ENCODE measurements at regions not wholly inside any gene's neighbourhood (a gene's known extent, or its start where the extent isn't known, plus 50 kb on each side); places are given as distances from the start of the nearest gene placed in this dataset.

DNA sequence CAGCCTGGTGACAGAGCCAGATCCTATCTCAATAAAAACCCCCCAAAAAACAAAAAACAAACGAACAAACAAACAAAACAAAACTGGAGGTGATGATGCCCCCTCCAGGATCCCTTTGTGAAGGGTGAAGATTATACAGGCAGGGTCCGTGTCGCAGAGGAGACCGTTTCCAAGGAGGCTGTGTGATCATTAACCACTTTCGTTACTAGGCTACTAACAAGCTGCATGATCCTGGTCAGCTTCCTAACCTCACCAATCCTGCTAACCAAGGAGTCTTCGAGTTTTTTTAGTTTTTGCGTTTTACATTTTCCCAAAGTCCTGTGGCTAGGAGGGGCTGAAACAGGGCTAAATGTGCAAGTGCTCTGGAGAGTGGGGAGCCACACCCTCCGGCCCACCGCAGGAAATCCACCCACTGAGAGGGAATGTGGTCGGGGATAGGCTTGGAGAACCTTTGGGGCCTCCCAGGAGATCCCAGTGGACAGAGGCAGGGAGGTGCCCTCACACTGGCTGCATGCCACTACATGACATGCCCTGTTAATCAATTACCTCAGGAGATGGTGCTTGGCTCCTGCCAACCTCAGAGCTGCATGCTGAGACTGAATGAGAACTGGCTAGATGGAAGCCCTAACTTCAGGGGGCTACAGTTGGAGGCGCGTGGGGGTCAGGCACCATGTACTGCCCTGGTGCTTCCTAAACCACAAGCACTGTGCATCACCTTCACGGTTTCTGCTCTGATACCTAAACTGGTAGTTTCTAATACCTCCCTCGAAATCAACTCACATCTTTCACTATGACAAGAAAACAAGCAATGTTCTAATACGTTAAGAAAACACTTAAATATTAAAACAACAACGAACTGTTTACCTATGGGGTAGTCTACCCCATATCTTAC is 67.5 kb upstream of the RGPD5 start:
- TF ChIP-seq KLF7 (tag by site-specific recombination; IDR thresholded peaks at IDR 0.05; ENCODE audit: borderline replicate concordance) (no peak), ZNF239 (tag by site-specific recombination; IDR thresholded peaks at IDR 0.05) (no peak), ZNF48 (tag by site-specific recombination; IDR thresholded peaks at IDR 0.05) (no peak), ZNF221 (tag by site-specific recombination; IDR thresholded peaks at IDR 0.05; ENCODE audit: borderline replicate concordance) (no peak), ZNF561 (tag by site-specific recombination; IDR thresholded peaks at IDR 0.05; ENCODE audit: borderline replicate concordance) (no peak), SP7 (tag by site-specific recombination; IDR thresholded peaks at IDR 0.05) (no peak), ZSCAN23 (tag by site-specific recombination; IDR thresholded peaks at IDR 0.05) (no peak), ZNF629 (tag by site-specific recombination; IDR thresholded peaks at IDR 0.05) (no peak), ZNF585B (tag by site-specific recombination; IDR thresholded peaks at IDR 0.05) (no peak), TCF7L2 (IDR thresholded peaks at IDR 0.05; ENCODE audit: borderline replicate concordance, low read depth, low read length) (no peak)
- TF ChIP-seq, protein P1, sequence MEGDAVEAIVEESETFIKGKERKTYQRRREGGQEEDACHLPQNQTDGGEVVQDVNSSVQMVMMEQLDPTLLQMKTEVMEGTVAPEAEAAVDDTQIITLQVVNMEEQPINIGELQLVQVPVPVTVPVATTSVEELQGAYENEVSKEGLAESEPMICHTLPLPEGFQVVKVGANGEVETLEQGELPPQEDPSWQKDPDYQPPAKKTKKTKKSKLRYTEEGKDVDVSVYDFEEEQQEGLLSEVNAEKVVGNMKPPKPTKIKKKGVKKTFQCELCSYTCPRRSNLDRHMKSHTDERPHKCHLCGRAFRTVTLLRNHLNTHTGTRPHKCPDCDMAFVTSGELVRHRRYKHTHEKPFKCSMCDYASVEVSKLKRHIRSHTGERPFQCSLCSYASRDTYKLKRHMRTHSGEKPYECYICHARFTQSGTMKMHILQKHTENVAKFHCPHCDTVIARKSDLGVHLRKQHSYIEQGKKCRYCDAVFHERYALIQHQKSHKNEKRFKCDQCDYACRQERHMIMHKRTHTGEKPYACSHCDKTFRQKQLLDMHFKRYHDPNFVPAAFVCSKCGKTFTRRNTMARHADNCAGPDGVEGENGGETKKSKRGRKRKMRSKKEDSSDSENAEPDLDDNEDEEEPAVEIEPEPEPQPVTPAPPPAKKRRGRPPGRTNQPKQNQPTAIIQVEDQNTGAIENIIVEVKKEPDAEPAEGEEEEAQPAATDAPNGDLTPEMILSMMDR (tag by site-specific recombination; IDR thresholded peaks at IDR 0.05): no peak
- TF ChIP-seq, protein P2, sequence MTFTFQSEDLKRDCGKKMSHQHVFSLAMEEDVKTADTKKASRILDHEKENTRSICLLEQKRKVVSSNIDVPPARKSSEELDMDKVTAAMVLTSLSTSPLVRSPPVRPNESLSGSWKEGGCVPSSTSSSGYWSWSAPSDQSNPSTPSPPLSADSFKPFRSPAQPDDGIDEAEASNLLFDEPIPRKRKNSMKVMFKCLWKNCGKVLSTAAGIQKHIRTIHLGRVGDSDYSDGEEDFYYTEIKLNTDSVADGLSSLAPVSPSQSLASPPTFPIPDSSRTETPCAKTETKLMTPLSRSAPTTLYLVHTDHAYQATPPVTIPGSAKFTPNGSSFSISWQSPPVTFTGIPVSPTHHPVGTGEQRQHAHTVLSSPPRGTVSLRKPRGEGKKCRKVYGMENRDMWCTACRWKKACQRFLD (tag by site-specific recombination; IDR thresholded peaks at IDR 0.05): no peak

Data from HEK293 (cell line).